Immature natural killer cell (primary cell): ENCODE measurements at regions not wholly inside any gene's neighbourhood (a gene's known extent, or its start where the extent isn't known, plus 50 kb on each side); places are given as distances from the start of the nearest gene placed in this dataset.
"Not testable (repeated sequence)": the region's sequence is repeated elsewhere in the genome, so short reads cannot be mapped to it uniquely, and the experiment has no call there.

Experiments
- DNase-seq, 3 donors: peaks; one replicate each; pipeline ENCODE4 v3.0.0; 2022; ENCODE audit warnings: mixed read lengths in 1 of 3
- H3K27ac Mint-ChIP-seq, 6 donors: one replicate each; pipeline ENCODE4 v1.8.0; 2020; ENCODE audit warnings: mixed read lengths in 6 of 6, mild to moderate bottlenecking in 5 of 6, inconsistent platforms in 4 of 6, moderate library complexity in 3 of 6
- H3K27me3 Mint-ChIP-seq, 3 donors: one replicate each; pipeline ENCODE4 v1.8.0; 2020 to 2021; ENCODE audit warnings: low read depth in 3 of 3, mild to moderate bottlenecking in 3 of 3, mixed read lengths in 3 of 3, moderate library complexity in 3 of 3, inconsistent platforms in 1 of 3
- H3K36me3 Mint-ChIP-seq, 3 donors: one replicate each; pipeline ENCODE4 v1.8.0; 2020; ENCODE audit warnings: mixed read lengths in 3 of 3, inconsistent platforms in 2 of 3, mild to moderate bottlenecking in 2 of 3
- H3K4me1 Mint-ChIP-seq, 2 donors: one replicate each; pipeline ENCODE4 v1.8.0; 2020; ENCODE audit warnings: inconsistent platforms in 2 of 2, mild to moderate bottlenecking in 2 of 2, mixed read lengths in 2 of 2, moderate library complexity in 1 of 2
- H3K4me3 Mint-ChIP-seq, 5 donors: one replicate each; pipeline ENCODE4 v1.8.0; 2020; ENCODE audit warnings: mild to moderate bottlenecking in 5 of 5, mixed read lengths in 5 of 5, inconsistent platforms in 3 of 5, moderate library complexity in 3 of 5
- H3K9me3 Mint-ChIP-seq, 6 donors: one replicate each; pipeline ENCODE4 v1.8.0; 2020; ENCODE audit warnings: mild to moderate bottlenecking in 6 of 6, mixed read lengths in 6 of 6, inconsistent platforms in 4 of 6, moderate library complexity in 3 of 6

DNA sequence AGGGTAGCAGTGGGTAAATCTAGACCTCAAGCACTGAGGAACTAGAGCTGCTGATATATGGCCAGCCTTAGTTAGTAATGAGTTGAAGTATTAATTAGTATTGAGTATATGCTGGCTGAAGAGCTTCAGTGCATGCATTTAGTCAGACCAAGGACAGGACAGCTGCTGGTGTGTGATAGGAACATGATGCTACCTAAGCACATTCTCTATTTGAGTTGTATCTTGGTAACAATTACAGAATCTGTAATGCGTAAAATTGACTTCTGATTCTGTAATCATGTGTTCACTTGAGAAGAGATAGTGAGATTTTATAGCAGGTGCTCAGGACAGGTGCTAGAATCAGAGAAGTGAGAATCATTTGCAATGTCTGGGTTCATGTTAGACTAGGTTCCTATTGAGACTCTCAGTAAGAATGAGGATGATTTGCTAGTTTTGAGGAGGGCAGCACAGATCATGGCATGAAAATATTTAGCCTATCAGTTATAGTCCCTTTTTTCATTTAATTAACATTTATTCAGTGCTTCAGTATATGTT, 369.4 kb upstream of the HS3ST5 start:
- H3K27ac Mint-ChIP-seq: no peak overlapping the region
- DNase-seq: no peak
- peaks cover 0 to 2% (median 0%) of the 10 kb centered on the region in 3 donors for H3K27me3 Mint-ChIP-seq
- peaks cover 8 to 55% (median 19%) of the 10 kb centered on the region in 6 donors for H3K9me3 Mint-ChIP-seq
- H3K36me3 Mint-ChIP-seq: no peaks in the 10 kb centered on the region
- H3K4me1 Mint-ChIP-seq: no peaks in the 10 kb centered on the region
- H3K4me3 Mint-ChIP-seq: no peak overlapping the region

DNA sequence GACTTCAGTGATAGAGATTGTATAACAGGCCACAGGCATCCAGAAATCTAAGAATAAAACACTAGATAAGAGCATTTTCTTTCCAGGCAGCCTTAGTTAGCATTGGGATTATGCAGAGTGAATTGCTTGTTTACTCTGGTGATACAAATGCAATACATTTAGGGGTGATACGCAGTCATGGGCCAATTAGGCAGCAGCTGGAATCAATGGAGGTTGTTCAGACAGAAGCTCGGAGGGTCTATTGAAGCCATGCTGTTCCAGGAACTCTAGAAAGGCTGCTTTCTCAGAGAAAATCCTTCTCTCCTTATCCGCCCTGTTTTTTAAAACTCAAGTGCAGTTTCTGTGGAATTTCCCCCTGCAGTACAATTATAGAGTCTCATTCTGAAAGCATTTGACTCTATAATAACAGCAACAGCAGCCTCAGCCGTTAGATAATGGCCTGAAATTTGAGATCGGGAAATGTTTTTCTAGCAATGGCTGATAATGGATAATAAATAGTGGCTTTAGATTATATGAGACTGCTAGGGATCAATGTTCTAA, 364.3 kb upstream of the HS3ST5 start:
- no peaks in the 10 kb centered on the region for H3K36me3 Mint-ChIP-seq
- H3K27me3 Mint-ChIP-seq: no peaks in the 10 kb centered on the region
- H3K27ac Mint-ChIP-seq: no peak overlapping the region
- H3K4me3 Mint-ChIP-seq: no peak overlapping the region
- peaks cover 9 to 28% (median 16%) of the 10 kb centered on the region in 6 donors for H3K9me3 Mint-ChIP-seq
- H3K4me1 Mint-ChIP-seq: no peaks in the 10 kb centered on the region
- DNase-seq: no peak

DNA sequence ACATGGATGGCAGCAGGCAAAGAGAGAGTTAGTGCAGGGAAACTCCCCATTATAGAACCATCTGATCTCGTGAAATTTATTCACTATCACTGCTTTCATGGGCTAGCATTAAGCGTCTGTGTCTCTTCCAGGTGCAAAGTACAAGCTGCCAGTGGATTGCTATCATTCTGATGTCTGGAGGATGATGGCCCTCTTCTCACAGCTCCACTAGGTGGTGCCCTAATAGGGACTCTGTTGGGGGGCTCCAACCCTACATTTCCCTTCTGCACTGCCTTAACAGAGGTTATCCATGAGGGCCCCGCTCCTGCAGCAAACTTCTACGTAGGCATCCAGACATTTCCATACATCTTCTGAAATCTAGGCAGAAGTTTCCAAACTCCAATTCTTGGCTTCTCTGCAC, 347.8 kb upstream of the HS3ST5 start:
- Mint-ChIP-seq H3K27me3 (no peaks in the 10 kb centered on the region), H3K4me1 (no peaks in the 10 kb centered on the region), H3K4me3 (no peak overlapping the region), H3K27ac (no peak overlapping the region), H3K36me3 (no peaks in the 10 kb centered on the region), H3K9me3 (peaks cover 4 to 21% (median 12%) of the 10 kb centered on the region in 6 donors)
- DNase-seq: no peak

DNA sequence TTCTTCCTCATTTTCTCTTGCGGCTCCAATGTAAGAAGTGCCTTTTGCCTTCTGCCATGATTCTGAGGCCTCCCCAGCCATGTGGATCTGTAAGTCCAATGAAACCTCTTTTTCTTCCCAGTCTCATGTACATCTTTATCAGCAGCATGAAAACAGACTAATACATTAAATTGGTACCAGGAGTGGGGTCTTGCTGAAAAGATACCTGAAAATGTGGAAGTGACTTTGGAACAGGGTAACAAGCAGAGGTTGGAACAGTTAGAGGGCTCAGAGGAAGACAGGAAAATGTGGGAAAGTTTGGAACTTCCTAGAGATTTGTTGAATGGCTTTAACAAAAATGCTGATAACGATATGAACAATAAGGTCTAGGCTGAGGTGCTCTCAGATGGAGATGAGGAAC, 316.7 kb upstream of the HS3ST5 start:
- Mint-ChIP-seq H3K27ac (no peak overlapping the region), H3K27me3 (peaks cover 0 to 2% (median 1%) of the 10 kb centered on the region in 3 donors), H3K4me1 (no peaks in the 10 kb centered on the region), H3K4me3 (no peak overlapping the region), H3K9me3 (peaks cover 5 to 45% (median 28%) of the 10 kb centered on the region in 6 donors), H3K36me3 (no peaks in the 10 kb centered on the region)
- no peak for DNase-seq

DNA sequence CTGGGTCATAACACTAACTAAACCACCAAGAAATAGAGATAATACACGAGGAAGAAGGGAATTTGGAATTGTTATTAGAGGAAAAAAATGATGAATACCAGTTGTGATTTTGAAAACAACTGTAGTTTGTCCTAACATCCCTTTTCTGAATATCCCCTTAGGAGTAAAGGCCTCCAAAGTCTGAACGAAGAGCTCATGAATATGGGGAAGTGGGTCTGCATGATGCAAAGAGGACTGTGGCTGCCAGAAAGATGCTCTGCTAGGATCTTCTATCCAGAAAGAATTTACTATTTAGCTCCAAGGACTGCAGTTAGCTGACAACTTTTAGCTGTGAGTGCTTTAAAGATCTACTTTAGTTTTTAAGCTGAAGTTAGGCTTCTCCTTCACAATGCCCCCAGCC, 308.8 kb upstream of the HS3ST5 start:
- Mint-ChIP-seq H3K27ac (no peak overlapping the region), H3K4me1 (no peaks in the 10 kb centered on the region), H3K9me3 (peaks cover 6 to 27% (median 17%) of the 10 kb centered on the region in 6 donors), H3K27me3 (no peaks in the 10 kb centered on the region), H3K4me3 (no peak overlapping the region), H3K36me3 (no peaks in the 10 kb centered on the region)
- DNase-seq: no peak

DNA sequence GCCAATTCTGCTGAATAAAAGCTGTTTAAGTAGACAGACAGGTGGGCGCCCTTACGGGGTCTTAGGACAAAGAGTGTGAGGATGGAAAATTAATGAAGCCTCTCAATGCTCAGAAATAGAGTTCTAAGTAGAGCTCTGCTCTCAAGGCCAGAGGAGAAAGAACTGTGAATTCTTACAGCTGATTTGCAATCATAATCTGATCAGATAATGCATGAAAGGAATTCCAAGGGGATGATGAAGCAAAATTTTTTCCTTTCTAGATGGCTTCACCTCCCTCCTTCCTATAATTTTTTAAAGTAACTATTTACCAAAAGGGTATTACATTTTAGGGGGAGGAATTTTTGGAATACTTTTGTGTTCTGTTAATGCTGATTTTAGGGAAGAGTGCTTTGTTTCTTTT, 308.1 kb upstream of the HS3ST5 start:
- Mint-ChIP-seq H3K4me3 (no peak overlapping the region), H3K4me1 (no peaks in the 10 kb centered on the region)

GRCh38 chr6:114649298-114649697, 306.5 kb upstream of the HS3ST5 start:
- H3K4me1 Mint-ChIP-seq: no peaks in the 10 kb centered on the region
- H3K4me3 Mint-ChIP-seq: no peak overlapping the region
- H3K27me3 Mint-ChIP-seq: no peaks in the 10 kb centered on the region
- no peak overlapping the region for H3K27ac Mint-ChIP-seq
- H3K9me3 Mint-ChIP-seq: peaks cover 7 to 38% (median 21%) of the 10 kb centered on the region in 6 donors
- no peaks in the 10 kb centered on the region for H3K36me3 Mint-ChIP-seq
- no peak for DNase-seq

More for the DNA sequence above, 308.1 kb upstream of the HS3ST5 start:
- H3K27me3 Mint-ChIP-seq: no peaks in the 10 kb centered on the region
- no peak overlapping the region for H3K27ac Mint-ChIP-seq
- no peaks in the 10 kb centered on the region for H3K36me3 Mint-ChIP-seq
- peaks cover 8 to 32% (median 18%) of the 10 kb centered on the region in 6 donors for H3K9me3 Mint-ChIP-seq
- DNase-seq: no peak

DNA sequence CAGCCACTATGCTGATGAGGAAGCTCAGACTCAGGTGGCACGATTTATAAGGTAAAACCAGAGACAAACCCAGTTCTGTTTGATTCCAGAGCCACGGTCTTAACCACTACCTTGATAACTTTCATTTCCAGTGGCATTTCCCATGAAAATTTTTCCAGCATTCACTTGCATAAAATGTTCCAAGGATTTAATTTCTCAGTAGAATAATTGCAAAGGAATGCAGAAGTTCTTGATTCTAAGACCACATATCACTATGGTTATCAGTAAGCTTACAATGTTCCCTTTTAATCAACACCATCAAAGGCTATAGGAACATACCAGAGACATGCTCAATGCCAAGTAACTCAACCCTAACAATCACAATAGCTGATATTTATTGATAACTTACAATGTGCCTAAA, 306.0 kb upstream of the HS3ST5 start:
- no peak overlapping the region for H3K27ac Mint-ChIP-seq
- H3K4me1 Mint-ChIP-seq: no peaks in the 10 kb centered on the region
- no peaks in the 10 kb centered on the region for H3K36me3 Mint-ChIP-seq
- H3K9me3 Mint-ChIP-seq: peaks cover 6 to 38% (median 20%) of the 10 kb centered on the region in 6 donors
- no peak for DNase-seq
- no peak overlapping the region for H3K4me3 Mint-ChIP-seq
- no peaks in the 10 kb centered on the region for H3K27me3 Mint-ChIP-seq

- Mint-ChIP-seq H3K27me3 (no peaks in the 10 kb centered on the region), H3K4me1 (no peaks in the 10 kb centered on the region), H3K36me3 (peaks cover 0 to 4% (median 0%) of the 10 kb centered on the region in 3 donors), H3K4me3 (no peak overlapping the region), H3K9me3 (peaks cover 1 to 32% (median 20%) of the 10 kb centered on the region in 6 donors), H3K27ac (no peak overlapping the region)
- DNase-seq: no peak
Measured at GRCh38 chr6:114638341-114638740, 295.5 kb upstream of the HS3ST5 start.

DNA sequence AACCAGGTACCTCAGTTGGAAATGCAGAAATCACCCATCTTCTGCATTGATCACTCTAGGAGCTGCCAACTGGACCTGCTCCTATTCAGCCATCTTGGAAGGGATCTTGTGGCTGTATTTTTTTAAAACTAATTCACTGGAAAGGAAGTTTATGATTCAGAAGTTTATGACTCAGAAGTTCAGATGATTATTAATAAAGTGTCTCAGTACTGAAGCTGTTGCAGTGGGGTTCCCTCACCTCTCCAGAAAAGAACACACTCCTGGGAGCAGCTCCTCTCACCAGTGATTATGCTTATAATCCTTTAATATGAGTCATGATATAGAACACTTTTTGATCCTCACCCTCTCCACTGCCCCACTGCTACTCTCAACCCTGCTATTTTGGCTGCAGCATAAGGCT, 291.2 kb upstream of the HS3ST5 start:
- no peak for DNase-seq
- H3K27me3 Mint-ChIP-seq: no peaks in the 10 kb centered on the region
- H3K9me3 Mint-ChIP-seq: peaks cover 7 to 43% (median 22%) of the 10 kb centered on the region in 6 donors
- no peak overlapping the region for H3K4me3 Mint-ChIP-seq
- no peaks in the 10 kb centered on the region for H3K4me1 Mint-ChIP-seq
- no peak overlapping the region for H3K27ac Mint-ChIP-seq
- peaks cover 0 to 4% (median 0%) of the 10 kb centered on the region in 3 donors for H3K36me3 Mint-ChIP-seq

DNA sequence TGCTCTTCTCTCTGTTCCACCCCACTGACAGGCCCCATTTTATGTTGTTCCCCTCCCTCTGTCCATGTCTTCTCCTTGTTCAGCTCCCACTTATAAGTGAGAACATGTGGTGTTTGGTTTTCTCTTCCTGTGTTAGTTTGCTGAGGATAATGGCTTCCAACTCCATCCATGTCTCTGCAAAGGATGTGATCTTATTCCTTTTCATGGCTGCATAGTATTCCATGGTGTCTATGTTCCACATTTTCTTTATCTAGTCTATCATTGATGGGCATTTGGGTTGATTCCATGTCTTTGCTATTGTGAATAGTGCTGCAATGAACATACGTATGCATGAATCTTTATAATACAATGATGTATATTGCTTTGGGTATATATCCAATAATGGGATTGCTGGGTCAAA, 283.4 kb upstream of the HS3ST5 start:
- H3K9me3 Mint-ChIP-seq: peaks cover 12 to 39% (median 22%) of the 10 kb centered on the region in 6 donors
- H3K4me1 Mint-ChIP-seq, H3K27ac Mint-ChIP-seq, DNase-seq, H3K4me3 Mint-ChIP-seq, H3K36me3 Mint-ChIP-seq, H3K27me3 Mint-ChIP-seq: not testable (repeated sequence)

- Mint-ChIP-seq H3K36me3 (no peaks in the 10 kb centered on the region), H3K27ac (no peak overlapping the region), H3K9me3 (peaks cover 2 to 29% (median 13%) of the 10 kb centered on the region in 6 donors), H3K27me3 (no peaks in the 10 kb centered on the region), H3K4me3 (no peak overlapping the region), H3K4me1 (no peaks in the 10 kb centered on the region)
- no peak for DNase-seq
Measured at GRCh38 chr6:114619621-114620200, 276.9 kb upstream of the HS3ST5 start.

- no peak overlapping the region for H3K27ac Mint-ChIP-seq
- H3K4me3 Mint-ChIP-seq: no peak overlapping the region
- no peaks in the 10 kb centered on the region for H3K36me3 Mint-ChIP-seq
- H3K4me1 Mint-ChIP-seq: no peaks in the 10 kb centered on the region
- no peak for DNase-seq
- H3K9me3 Mint-ChIP-seq: peaks cover 1 to 29% (median 14%) of the 10 kb centered on the region in 6 donors
- peaks cover 0 to 3% (median 0%) of the 10 kb centered on the region in 3 donors for H3K27me3 Mint-ChIP-seq
Measured at GRCh38 chr6:114611696-114612095, 268.9 kb upstream of the HS3ST5 start.

- Mint-ChIP-seq H3K4me1 (no peaks in the 10 kb centered on the region), H3K36me3 (no peaks in the 10 kb centered on the region), H3K4me3 (no peak overlapping the region), H3K27me3 (peaks cover 0 to 3% (median 1%) of the 10 kb centered on the region in 3 donors), H3K27ac (no peak overlapping the region), H3K9me3 (peaks cover 3 to 41% (median 14%) of the 10 kb centered on the region in 6 donors)
- no peak for DNase-seq
Measured at GRCh38 chr6:114608091-114608490, 265.3 kb upstream of the HS3ST5 start.

DNA sequence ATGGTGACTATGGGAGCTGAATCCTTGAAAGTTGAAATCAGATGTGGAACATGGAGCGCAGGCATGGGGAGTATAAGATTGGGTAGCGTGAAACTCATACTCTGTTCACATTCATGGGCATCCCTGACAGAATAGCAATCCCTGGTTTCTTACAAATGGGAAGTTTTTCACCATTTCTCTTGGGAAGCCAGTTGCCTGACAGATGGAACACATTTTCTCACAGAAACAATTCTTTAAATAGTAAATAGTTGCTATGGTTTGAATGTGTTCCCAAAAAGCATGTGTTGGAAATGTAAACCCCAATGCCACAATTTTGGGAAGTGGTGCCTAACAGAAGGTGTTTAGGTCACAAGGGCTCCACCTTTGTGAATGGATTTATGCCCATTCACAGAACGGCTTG, 262.8 kb upstream of the HS3ST5 start:
- no peak for DNase-seq
- no peak overlapping the region for H3K27ac Mint-ChIP-seq
- peaks cover 0 to 1% (median 1%) of the 10 kb centered on the region in 3 donors for H3K27me3 Mint-ChIP-seq
- H3K36me3 Mint-ChIP-seq: no peaks in the 10 kb centered on the region
- H3K4me3 Mint-ChIP-seq: no peak overlapping the region
- peaks cover 2 to 30% (median 9%) of the 10 kb centered on the region in 6 donors for H3K9me3 Mint-ChIP-seq
- H3K4me1 Mint-ChIP-seq: no peaks in the 10 kb centered on the region
